Neural cell (in vitro differentiated cells): ENCODE measurements at regions not wholly inside any gene's neighbourhood (a gene's known extent, or its start where the extent isn't known, plus 50 kb on each side); places are given as distances from the start of the nearest gene placed in this dataset.

Experiments
- H2AFZ ChIP-seq: fragments of 200-600, 300-800 bp; sonication (generic), shearing (Covaris generic); 2 replicates; pipeline ENCODE4 v1.6.0; 2014; ENCODE audit warnings: low read depth, mild to moderate bottlenecking, antibody characterized with exemption, low read length, moderate library complexity
- H3F3A ChIP-seq: fragments of 200-600 bp; shearing (Covaris generic); 2 replicates; pipeline ENCODE4 v1.6.1; 2016; ENCODE audit warnings: mild to moderate bottlenecking, moderate library complexity, mixed read lengths, antibody characterized with exemption, low read length; ENCODE audit not compliant: insufficient read depth, poor library complexity, severe bottlenecking
- H3K27ac ChIP-seq: fragments of 200-600, 300-800 bp; sonication (generic), shearing (Covaris generic); 2 replicates; pipeline ENCODE4 v1.5.1; 2014; ENCODE audit warnings: mild to moderate bottlenecking, low read length, moderate library complexity
- H3K27me3 ChIP-seq: fragments of 300-800, 200-600 bp; sonication (generic), shearing (Covaris generic); 2 replicates; pipeline ENCODE4 v1.6.0; 2014; ENCODE audit warnings: mild to moderate bottlenecking, low read depth, low read length, moderate library complexity; ENCODE audit not compliant: insufficient read depth
- H3K36me3 ChIP-seq: fragments of 300-800, 200-600 bp; sonication (generic), shearing (Covaris generic); 2 replicates; pipeline ENCODE4 v1.5.1; 2014; ENCODE audit warnings: mild to moderate bottlenecking, antibody characterized with exemption, low read length, moderate library complexity; ENCODE audit not compliant: insufficient read depth
- H3K4me2 ChIP-seq: fragments of 300-800, 200-600 bp; sonication (generic), shearing (Covaris generic); 2 replicates; pipeline ENCODE4 v1.6.0; 2014; ENCODE audit warnings: mild to moderate bottlenecking, low read length
- H3K4me3 ChIP-seq: fragments of 300-800, 200-600 bp; sonication (generic), shearing (Covaris generic); 2 replicates; pipeline ENCODE4 v1.5.1; 2014; ENCODE audit warnings: mild to moderate bottlenecking, low read length, moderate library complexity
- H3K79me2 ChIP-seq: fragments of 200-600 bp; shearing (Covaris generic); replicated peaks from 2 replicates; pipeline ENCODE4 v1.6.0; 2014; ENCODE audit warnings: mild to moderate bottlenecking, low read length, moderate library complexity; ENCODE audit not compliant: insufficient read depth
- H3K9ac ChIP-seq: fragments of 300-800, 200-600 bp; sonication (generic), shearing (Covaris generic); 2 replicates; pipeline ENCODE4 v1.6.1; 2016; ENCODE audit warnings: mild to moderate bottlenecking, low read length, mixed read lengths
- H3K9me2 ChIP-seq: fragments of 200-600 bp; shearing (Covaris generic); 2 replicates; pipeline ENCODE4 v1.6.1; 2016; ENCODE audit warnings: mild to moderate bottlenecking, low read length, mixed read lengths; ENCODE audit not compliant: insufficient read depth
- H3K9me3 ChIP-seq: fragments of 200-600, 300-800 bp; sonication (generic), shearing (Covaris generic); 2 replicates; pipeline ENCODE4 v1.6.1; 2016; ENCODE audit warnings: mild to moderate bottlenecking, mixed run types, low read length, moderate library complexity, mixed read lengths
- H4K20me1 ChIP-seq: fragments of 200-600 bp; shearing (Covaris generic); 2 replicates; pipeline ENCODE4 v1.6.1; 2016; ENCODE audit warnings: mild to moderate bottlenecking, mixed run types; ENCODE audit not compliant: insufficient read depth
- CTCF ChIP-seq: fragments of 450-650 bp; IDR thresholded peaks from 2 replicates; pipeline ENCODE4 v1.5.1; 2014; ENCODE audit warnings: antibody characterized with exemption, mild to moderate bottlenecking, moderate library complexity; ENCODE audit not compliant: poor library complexity, severe bottlenecking
- EP300 ChIP-seq: fragments of 450-650 bp; conservative IDR thresholded peaks from 2 replicates; pipeline ENCODE4 v1.6.1; 2014; ENCODE audit warnings: antibody characterized with exemption, mild to moderate bottlenecking, moderate library complexity; ENCODE audit not compliant: poor library complexity, severe bottlenecking
- EZH2 ChIP-seq: fragments of 200-600, 300-800 bp; shearing (Covaris generic), sonication (generic); IDR thresholded peaks from 2 replicates; pipeline ENCODE4 v1.6.1; 2014; ENCODE audit warnings: antibody characterized with exemption, low read length, borderline replicate concordance, mild to moderate bottlenecking; ENCODE audit not compliant: insufficient read depth, poor library complexity, severe bottlenecking
- MXI1 ChIP-seq: fragments of 450-650 bp; conservative IDR thresholded peaks from 2 replicates; pipeline ENCODE4 v1.6.1; 2014; ENCODE audit warnings: antibody characterized with exemption, mild to moderate bottlenecking; ENCODE audit not compliant: poor library complexity, severe bottlenecking
- POLR2AphosphoS5 ChIP-seq: IDR thresholded peaks from 2 replicates; pipeline ENCODE4 v1.6.1; 2012
- RAD21 ChIP-seq: fragments of 450-650 bp; conservative IDR thresholded peaks from 2 replicates; pipeline ENCODE4 v1.6.1; 2014; ENCODE audit warnings: antibody characterized with exemption, mild to moderate bottlenecking, moderate library complexity
- REST ChIP-seq: IDR thresholded peaks from 2 replicates; pipeline ENCODE4 v1.6.1; 2012; ENCODE audit warnings: borderline replicate concordance
- SMC3 ChIP-seq: fragments of 450-650 bp; conservative IDR thresholded peaks from 2 replicates; pipeline ENCODE4 v1.6.1; 2014; ENCODE audit warnings: antibody characterized with exemption, mild to moderate bottlenecking, moderate library complexity; ENCODE audit not compliant: poor library complexity
- TAF1 ChIP-seq: IDR thresholded peaks from 2 replicates; pipeline ENCODE4 v1.6.1; 2012; ENCODE audit warnings: low read depth

GRCh38 chr6:27617046-27617687, 144.3 kb upstream of the ZNF184 start:
- H3K4me2 ChIP-seq, result peak overlapping the region; percentile 41
- H2AFZ ChIP-seq, result no peak overlapping the region
- no peaks in the 10 kb centered on the region for H4K20me1 ChIP-seq
- peaks cover 44% of the 10 kb centered on the region for H3K27me3 ChIP-seq
- TF ChIP-seq EP300, result no peak
- TF ChIP-seq POLR2AphosphoS5, result no peak
- TF ChIP-seq SMC3, result no peak
- no peak for TF ChIP-seq MXI1
- no peak for TF ChIP-seq CTCF
- TF ChIP-seq RAD21, result no peak
- TF ChIP-seq TAF1, result no peak
- no peak for TF ChIP-seq EZH2
- TF ChIP-seq REST, result no peak
- no peaks in the 10 kb centered on the region for H3K9me3 ChIP-seq
- H3K79me2 ChIP-seq, result no peaks in the 10 kb centered on the region
- H3K4me3 ChIP-seq, result peak overlapping the region; percentile 63
- no peaks in the 10 kb centered on the region for H3F3A ChIP-seq
- no peaks in the 10 kb centered on the region for H3K36me3 ChIP-seq
- no peak overlapping the region for H3K9ac ChIP-seq
- no peak overlapping the region for H3K27ac ChIP-seq
- no peaks in the 10 kb centered on the region for H3K9me2 ChIP-seq

- H3F3A ChIP-seq, result no peaks in the 10 kb centered on the region
- H3K27me3 ChIP-seq, result peaks cover 44% of the 10 kb centered on the region
- H3K79me2 ChIP-seq, result no peaks in the 10 kb centered on the region
- no peak overlapping the region for H3K4me2 ChIP-seq
- no peaks in the 10 kb centered on the region for H3K9me3 ChIP-seq
- peak overlapping the region; percentile 63 for H3K4me3 ChIP-seq
- no peak overlapping the region for H3K9ac ChIP-seq
- no peaks in the 10 kb centered on the region for H4K20me1 ChIP-seq
- no peaks in the 10 kb centered on the region for H3K9me2 ChIP-seq
- H2AFZ ChIP-seq, result no peak overlapping the region
- TF ChIP-seq TAF1 (no peak), REST (no peak), MXI1 (no peak), EZH2 (no peak), SMC3 (no peak), POLR2AphosphoS5 (no peak), RAD21 (no peak), EP300 (no peak), CTCF (no peak)
- no peaks in the 10 kb centered on the region for H3K36me3 ChIP-seq
- H3K27ac ChIP-seq, result no peak overlapping the region
Observed at GRCh38 chr6:27616328-27617045, 143.6 kb upstream of the ZNF184 start.
